HepG2 (cell line): ENCODE measurements at regions not wholly inside any gene's neighbourhood (a gene's known extent, or its start where the extent isn't known, plus 50 kb on each side); places are given as distances from the start of the nearest gene placed in this dataset.
"Not testable (repeated sequence)": the region's sequence is repeated elsewhere in the genome, so short reads cannot be mapped to it uniquely, and the experiment has no call there.

ENCODE experiments used
- ATAC-seq: fragments of 200-7000 bp; cut with Tn5 transposase; 3 replicates; pipeline ENCODE4 v1.9.1; 2020; ENCODE audit warnings: mild to moderate bottlenecking, moderate library complexity
- BruUV-seq: library from RNA; stranded (reverse); fragments of 400-500 nt; replicated peaks from 2 replicates; lab custom pipeline; 2021; lab: Mats Ljungman, UMichigan
- CTCF ChIA-PET: fragments of 300-600 bp; formaldehyde crosslinking; extraction: SDS; loops from one replicate; lab custom pipeline; 2021; ENCODE audit warnings: low total read pairs, inconsistent platforms, low intra/inter-chr PET ratio; lab: Yijun Ruan, JAX
- POLR2A ChIA-PET: fragments of 350-600 bp; sonication (Branson Sonifier 250); formaldehyde crosslinking; loops from one replicate; lab custom pipeline; 2020; ENCODE audit warnings: antibody characterized with exemption, inconsistent platforms; lab: Yijun Ruan, JAX
- DNase-seq: peaks from one replicate; pipeline ENCODE4 v3.0.0-alpha.2; 2015; ENCODE audit warnings: low spot score
- FAIRE-seq: peaks from 3 replicates; lab custom pipeline; 2011; peaks lifted over from hg19 to GRCh38; lab: Jason Lieb, UNC
- H2AFZ ChIP-seq: one replicate; pipeline ENCODE4 v1.6.1; 2011; ENCODE audit warnings: low read length, inconsistent platforms
- H3K27ac ChIP-seq: fragments of 300-600 bp; 3 replicates; pipeline ENCODE4 v1.8.0; 2011; ENCODE audit warnings: mixed run types, mild to moderate bottlenecking, mixed read lengths, low read length, inconsistent platforms; ENCODE audit not compliant: insufficient read depth; ENCODE audit errors: extremely low read length
- H3K27me3 ChIP-seq, 2 experiments: fragments of 200-600 bp in 1 of 2; 2 replicates in 1 of 2; 3 replicates in 1 of 2; pipeline versions ENCODE4 v1.6.0 to v1.8.0; 2011; ENCODE audit warnings: low read length in 2 of 2, mild to moderate bottlenecking in 2 of 2, moderate library complexity in 2 of 2, inconsistent platforms in 1 of 2; ENCODE audit not compliant: insufficient read depth in 2 of 2, control insufficient read depth in 1 of 2
- H3K36me3 ChIP-seq, 2 experiments: fragments of 200-600 bp in 1 of 2; replicated peaks in 1 of 2; 2 replicates in 1 of 2; 3 replicates in 1 of 2; pipeline versions ENCODE4 v1.5.1 to v1.8.0; 2011; ENCODE audit warnings: low read length in 2 of 2, inconsistent platforms in 1 of 2; ENCODE audit not compliant: insufficient read depth in 2 of 2, control insufficient read depth in 1 of 2
- H3K4me1 ChIP-seq: 2 replicates; pipeline ENCODE4 v1.5.1; 2012; ENCODE audit warnings: low read length, inconsistent platforms; ENCODE audit not compliant: insufficient read depth
- H3K4me2 ChIP-seq: 2 replicates; pipeline ENCODE4 v1.6.0; 2011; ENCODE audit warnings: low read depth, low read length, inconsistent platforms
- H3K4me3 ChIP-seq, 3 experiments: fragments of 200-600 bp in 1 of 3; sonication (generic), shearing (Covaris generic) in 1 of 3; replicated peaks in 1 of 3; 2 replicates each; pipeline ENCODE4 v1.5.1; 2011 to 2016; ENCODE audit warnings: low read length in 3 of 3, inconsistent platforms in 2 of 3, low read depth in 2 of 3, mild to moderate bottlenecking in 2 of 3, control low read depth in 1 of 3, mixed read lengths in 1 of 3; ENCODE audit not compliant: insufficient read depth in 1 of 3
- H3K79me2 ChIP-seq: one replicate; pipeline ENCODE4 v1.6.1; 2011; ENCODE audit warnings: low read length, inconsistent platforms; ENCODE audit not compliant: insufficient read depth
- H3K9ac ChIP-seq: 2 replicates; pipeline ENCODE4 v1.6.0; 2011; ENCODE audit warnings: mild to moderate bottlenecking, low read depth, low read length, inconsistent platforms; ENCODE audit not compliant: insufficient read depth
- H3K9me3 ChIP-seq: 2 replicates; pipeline ENCODE4 v1.5.1; 2012; ENCODE audit warnings: mild to moderate bottlenecking, low read length
- H4K20me1 ChIP-seq: 2 replicates; pipeline ENCODE4 v1.6.0; 2011; ENCODE audit warnings: inconsistent platforms, mild to moderate bottlenecking, low read length, moderate library complexity; ENCODE audit not compliant: insufficient read depth
- NFATC3 ChIP-seq: sonication (generic); formaldehyde crosslinking; IDR thresholded peaks from 2 replicates; pipeline ENCODE4 v1.5.1; 2020; ENCODE audit warnings: mild to moderate bottlenecking, missing genetic modification reagents
- NFKBIZ ChIP-seq: IDR thresholded peaks from 2 replicates; pipeline ENCODE4 v1.6.1; 2018; ENCODE audit warnings: missing genetic modification reagents, missing compliant biosample characterization
- STAT6 ChIP-seq: sonication (generic); formaldehyde crosslinking; IDR thresholded peaks from 2 replicates; pipeline ENCODE4 v1.4.0; 2020; ENCODE audit warnings: missing genetic modification reagents, mild to moderate bottlenecking, borderline replicate concordance
- ZNF280B ChIP-seq: sonication (generic); formaldehyde crosslinking; IDR thresholded peaks from 2 replicates; pipeline ENCODE4 v1.5.0; 2020; ENCODE audit warnings: missing genetic modification reagents, mild to moderate bottlenecking, borderline replicate concordance
- ZNF431 ChIP-seq: sonication (generic); formaldehyde crosslinking; IDR thresholded peaks from 2 replicates; pipeline ENCODE4 v1.9.0; 2022; ENCODE audit warnings: missing genetic modification reagents, low read depth, mild to moderate bottlenecking, borderline replicate concordance
- ZSCAN5A ChIP-seq: sonication (generic); formaldehyde crosslinking; IDR thresholded peaks from 2 replicates; pipeline ENCODE4 v1.8.0; 2022; ENCODE audit warnings: mild to moderate bottlenecking, missing genetic modification reagents, borderline replicate concordance
- WGBS: methylation state at CpG from one replicate; pipeline ENCODE4 v1.1.6; 2017; ENCODE audit warnings: low lambda C conversion rate; 5-methylcytosine and 5-hydroxymethylcytosine counted together
- in situ Hi-C: cut with HindIII; loops from 2 replicates; pipeline ENCODE4 v1.10.0; 2017; ENCODE audit warnings: low pct_unique_long_range_greater_than_20kb; ENCODE audit not compliant: extremely low pct_ligation_motif_present
- intact Hi-C: fragments of 100-400 bp; cut with micrococcal nuclease; formaldehyde crosslinking; loops from one replicate; pipeline ENCODE4 v1.10.0; 2022; ENCODE audit not compliant: unreplicated experiment

GRCh38 chr2:234879671-234880455 lies 72.0 kb upstream of the SH3BP4 start (continued):
- 0 out of 2 replicates have a peak, but pooled peaks have one; percentile 10 for TF ChIP-seq STAT6 (CRISPR knock-in tag)
- no peak for TF ChIP-seq ZNF280B (CRISPR knock-in tag)
- no peak for TF ChIP-seq NFATC3 (CRISPR knock-in tag)
- TF ChIP-seq NFKBIZ (CRISPR knock-in tag), result 0 out of 2 replicates have a peak, but pooled peaks have one; percentile 19

- peak; percentile 98 for TF ChIP-seq ZNF431 (CRISPR knock-in tag)
- peak; percentile 60; the same call in 1 of the 2 replicates for TF ChIP-seq ZSCAN5A (CRISPR knock-in tag)
- BruUV-seq, CTCF ChIA-PET, H3K79me2 ChIP-seq, DNase-seq, H3K4me2 ChIP-seq, POLR2A ChIA-PET, H3K27me3 ChIP-seq, in situ Hi-C loops, intact Hi-C loops, H3K36me3 ChIP-seq, ATAC-seq, H3K27ac ChIP-seq, H4K20me1 ChIP-seq, H2AFZ ChIP-seq, FAIRE-seq, H3K9ac ChIP-seq, H3K4me3 ChIP-seq: not testable (repeated sequence)
- Histone ChIP-seq H3K9me3 (peaks cover 23% of the 10 kb centered on the region), H3K4me1 (peaks cover 78% of the 10 kb centered on the region)
- WGBS, result 95% methylated on average over 2 of the region's 2 CpGs
Measured at GRCh38 chr2:234876621-234877020, 75.2 kb upstream of the SH3BP4 start.
